NCI-H187 (cell line): ENCODE measurements at regions not wholly inside any gene's neighbourhood (a gene's known extent, or its start where the extent isn't known, plus 50 kb on each side); places are given as distances from the start of the nearest gene placed in this dataset.

Experiments used
- DNase-seq, 2 experiments: peaks; one replicate each; lab custom pipeline; 2025; lab: John Stamatoyannopoulos, UW

- no peak for DNase-seq
Measured at GRCh38 chr5:88144219-88145001, 124.2 kb downstream of the TMEM161B start.

- no peak for DNase-seq
Measured at GRCh38 chr5:88143693-88144218, 124.9 kb downstream of the TMEM161B start.

- DNase-seq: no peak
Measured at GRCh38 chr5:88142886-88143692, 125.6 kb downstream of the TMEM161B start.

GRCh38 chr5:88142636-88142885, 126.1 kb downstream of the TMEM161B start:
- DNase-seq: no peak

DNA sequence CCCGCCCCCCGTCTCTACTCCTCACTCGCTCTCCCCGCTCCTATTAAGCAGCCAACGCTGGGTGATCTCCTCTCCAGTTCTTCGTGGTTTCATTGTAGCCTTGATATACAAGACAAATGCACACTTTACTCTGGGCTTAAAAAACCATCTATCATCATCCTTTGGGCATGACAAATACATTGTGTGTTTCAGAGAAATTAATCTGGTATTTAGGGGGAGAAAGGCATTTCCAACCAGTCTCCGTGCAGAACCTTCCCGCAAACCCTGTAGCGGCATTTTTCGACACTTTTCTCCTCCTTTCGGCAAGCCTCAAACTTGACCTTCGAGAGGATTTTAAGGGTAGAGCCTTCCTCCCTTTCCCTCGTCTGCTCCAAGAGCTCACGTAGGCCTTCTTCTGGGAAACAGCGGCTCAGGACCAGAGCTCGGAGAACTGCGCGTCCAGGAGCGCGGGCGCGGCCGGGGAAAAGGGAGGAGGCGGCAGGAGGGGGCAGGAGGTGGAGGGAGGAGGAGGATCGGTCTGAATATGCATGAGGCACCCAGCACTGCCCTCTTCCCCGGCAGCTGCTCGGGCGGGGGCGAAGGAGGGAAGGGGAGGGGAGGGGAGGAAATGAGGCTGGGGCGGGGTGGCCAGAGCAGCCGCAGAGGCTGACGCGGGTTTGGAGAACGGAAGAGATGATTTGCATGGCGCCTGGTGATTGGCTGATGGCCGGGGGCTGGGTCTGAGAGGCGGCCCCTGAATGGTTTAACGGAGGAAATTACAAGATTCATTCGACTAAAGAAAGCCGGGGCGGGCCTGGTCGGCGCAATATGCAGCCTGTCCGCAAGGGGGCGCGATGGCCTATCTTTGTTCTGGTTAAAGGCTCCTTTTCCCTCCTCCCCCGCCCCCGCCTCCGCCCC, 127.5 kb downstream of the TMEM161B start:
- DNase-seq: peak; percentile 93 to 98

DNA sequence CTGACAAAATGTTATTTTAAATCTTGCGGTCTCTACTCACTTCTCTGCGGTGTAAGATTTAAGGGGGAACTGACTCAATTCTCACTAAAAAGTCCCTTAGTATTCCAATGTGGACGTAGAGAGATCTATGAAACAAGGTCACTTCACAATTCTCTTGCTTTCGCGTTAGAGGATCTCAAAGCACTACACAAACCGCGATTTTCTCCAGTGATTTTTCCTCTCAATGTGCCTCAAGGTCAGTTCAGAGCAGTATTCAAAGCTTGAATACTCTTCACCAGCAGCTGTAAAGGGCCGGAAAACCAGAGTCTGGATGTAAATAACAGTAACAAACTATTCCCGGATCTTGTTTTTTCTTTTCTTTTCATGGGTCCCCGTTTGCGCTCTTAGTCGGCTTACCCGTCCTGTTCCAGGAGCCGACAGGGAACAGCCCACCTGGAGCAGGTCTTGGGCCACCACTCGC, 128.2 kb downstream of the TMEM161B start:
- DNase-seq: no peak

GRCh38 chr5:88130211-88130815, 138.3 kb downstream of the TMEM161B start:
- no peak for DNase-seq

DNA sequence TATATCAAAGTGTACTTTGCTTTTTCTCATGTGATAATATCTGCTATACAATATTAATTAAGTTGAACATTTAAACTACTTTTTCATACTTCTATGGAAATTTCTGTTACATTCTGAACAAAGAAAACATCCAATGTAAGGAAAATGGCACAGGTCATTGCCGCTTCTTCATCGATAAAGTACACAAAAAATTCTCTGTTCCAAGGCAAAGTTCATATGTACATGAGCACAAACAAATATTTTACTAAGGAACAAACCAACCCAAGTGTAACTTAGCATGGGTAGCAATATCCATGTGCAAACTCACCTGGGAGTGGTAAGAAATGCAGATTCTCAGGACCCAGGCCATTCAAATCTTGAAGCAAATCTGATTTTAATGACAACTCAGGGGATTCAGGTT, 139.8 kb downstream of the TMEM161B start:
- DNase-seq: no peak

DNA sequence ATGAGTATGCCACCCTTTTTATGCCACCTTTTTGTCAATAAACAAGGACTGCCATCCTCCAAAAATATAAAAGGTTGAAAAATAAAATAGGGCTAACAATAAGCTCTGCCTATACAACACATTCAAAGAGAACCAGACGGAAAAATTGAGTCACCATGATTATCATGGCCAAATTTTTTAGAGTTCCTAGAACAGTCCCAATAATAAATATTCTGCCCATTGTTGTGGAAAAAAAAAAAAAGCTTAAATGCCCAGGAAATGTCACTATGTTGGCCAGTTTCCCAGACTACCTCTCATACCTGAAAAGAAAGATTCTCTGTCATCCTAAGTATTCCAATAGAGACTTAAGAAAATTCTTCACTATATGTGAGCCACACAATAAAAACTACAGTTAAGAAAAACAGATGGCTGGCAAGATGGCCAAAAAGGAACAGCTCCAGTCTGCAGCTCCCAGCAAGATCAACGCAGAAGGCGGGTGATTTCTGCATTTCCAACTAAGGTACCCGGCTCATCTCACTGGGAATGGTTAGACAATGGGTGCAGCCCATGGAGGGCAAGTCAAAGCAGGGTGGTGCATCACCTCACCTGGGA, 149.0 kb downstream of the TMEM161B start:
- DNase-seq: no peak

- no peak for DNase-seq
Measured at GRCh38 chr5:88118179-88118578, 150.5 kb downstream of the TMEM161B start.

DNA sequence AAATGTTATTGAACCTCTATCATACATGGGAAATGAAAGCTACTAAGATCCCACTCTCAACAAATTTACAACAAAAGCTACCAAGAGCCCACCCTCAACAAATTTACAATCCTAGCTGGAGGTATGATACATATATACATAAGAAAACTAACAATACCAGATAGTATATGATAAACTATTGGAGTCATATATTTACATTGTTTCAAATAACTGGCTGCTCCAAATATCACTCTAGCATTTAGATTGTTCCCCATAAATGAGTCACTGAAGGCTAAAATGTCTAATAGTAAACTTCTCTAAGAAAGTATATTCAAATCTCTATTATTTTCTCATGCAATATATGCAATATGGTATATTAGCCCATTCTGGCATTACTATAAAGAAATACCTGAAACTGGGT, 151.1 kb downstream of the TMEM161B start:
- no peak for DNase-seq

- DNase-seq: no peak
Measured at GRCh38 chr5:88116396-88116795, 152.2 kb downstream of the TMEM161B start.

DNA sequence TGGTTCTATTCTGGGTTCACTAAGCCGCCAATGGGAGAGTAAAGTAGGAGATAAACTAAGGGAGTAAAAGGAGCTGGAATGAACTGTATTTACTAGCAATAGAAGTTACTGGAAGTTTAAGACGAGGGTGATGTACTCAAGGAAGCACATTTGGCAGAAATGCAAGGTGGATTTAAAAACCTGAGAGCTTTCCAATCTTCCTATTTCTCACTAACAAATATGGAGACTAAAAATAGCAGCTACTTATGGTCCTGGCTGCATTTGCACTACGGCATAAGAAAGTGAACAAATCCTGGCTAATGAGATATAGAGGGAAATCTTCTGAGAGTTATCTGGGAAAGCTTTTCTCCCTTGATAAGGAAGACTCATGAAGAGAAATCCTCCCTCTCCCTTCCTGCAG, 153.4 kb downstream of the TMEM161B start:
- DNase-seq: no peak

- no peak for DNase-seq
Measured at GRCh38 chr5:88113429-88113828, 155.2 kb downstream of the TMEM161B start.

DNA sequence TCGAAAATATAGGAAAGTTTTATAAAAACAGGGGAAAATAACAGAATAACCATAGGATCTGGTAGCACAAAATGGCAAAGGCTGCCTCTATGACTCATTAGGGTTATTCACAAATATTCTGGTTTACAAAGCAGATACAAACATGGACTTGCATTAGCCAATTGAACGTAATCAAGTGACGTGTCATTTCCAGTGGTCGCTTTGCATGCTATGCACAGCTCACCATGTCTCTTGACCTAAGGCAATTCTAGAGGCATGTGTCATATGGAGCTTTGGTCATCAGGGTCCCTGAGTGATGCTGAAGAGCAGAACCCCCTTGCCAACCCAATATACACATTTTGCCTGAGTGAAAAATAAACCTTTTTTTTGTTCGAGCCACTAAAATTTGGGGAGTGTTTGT, 158.8 kb downstream of the TMEM161B start:
- no peak for DNase-seq

- no peak for DNase-seq
Measured at GRCh38 chr5:88108490-88109279, 160.0 kb downstream of the TMEM161B start.

DNA sequence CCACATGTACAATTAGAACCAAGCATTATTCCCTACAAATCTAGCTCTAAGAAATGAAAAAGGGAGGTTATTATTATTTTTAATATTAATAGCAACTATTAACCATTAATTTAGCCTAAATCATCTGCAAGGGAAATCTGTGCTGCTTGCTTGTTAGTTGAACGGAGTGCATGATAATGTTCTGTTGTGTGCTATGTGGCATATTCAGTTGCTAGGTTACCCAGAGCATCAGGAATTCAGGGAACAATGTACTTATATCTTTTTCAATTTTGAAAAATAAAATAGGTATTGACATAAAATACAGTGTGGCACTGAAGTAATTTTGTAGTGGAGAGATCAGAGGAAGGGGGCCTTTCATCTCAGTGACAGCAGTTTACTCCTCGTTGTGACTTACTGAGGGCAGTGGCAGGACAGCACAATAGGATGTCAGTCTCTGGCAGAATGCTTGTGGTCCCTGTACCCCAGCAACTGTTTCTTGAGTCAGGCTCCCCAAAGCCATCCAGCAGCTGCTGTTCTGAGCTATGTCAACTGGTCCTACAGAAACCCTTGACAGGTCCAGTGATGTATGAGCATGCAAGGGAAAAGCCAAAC, 173.6 kb downstream of the TMEM161B start:
- DNase-seq: no peak

- DNase-seq: no peak
Measured at GRCh38 chr5:88094403-88094802, 174.2 kb downstream of the TMEM161B start.

DNA sequence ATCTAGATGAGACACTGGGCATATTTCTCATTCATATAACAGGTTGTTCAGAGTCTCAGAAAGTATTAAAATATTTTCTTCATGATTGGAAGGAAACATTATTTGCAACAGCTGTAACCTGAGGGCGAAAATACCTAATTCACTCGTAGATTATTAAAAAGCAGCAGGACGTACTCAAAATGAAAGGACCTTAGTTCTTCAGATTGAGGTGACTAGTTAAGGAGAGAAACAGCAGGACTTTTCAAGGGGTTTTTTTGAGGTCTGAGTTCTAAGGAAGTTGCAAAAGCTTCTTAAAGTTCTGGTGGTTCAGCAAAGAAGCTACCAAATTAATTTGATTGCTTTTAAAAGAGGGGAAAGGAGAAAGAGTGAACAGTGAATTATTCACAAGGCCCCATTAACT, 174.9 kb downstream of the TMEM161B start:
- no peak for DNase-seq

GRCh38 chr5:88092958-88093605, 175.6 kb downstream of the TMEM161B start:
- no peak for DNase-seq
